B cell (primary cell): ENCODE measurements at regions not wholly inside any gene's neighbourhood (a gene's known extent, or its start where the extent isn't known, plus 50 kb on each side); places are given as distances from the start of the nearest gene placed in this dataset.

Experiments used
- ATAC-seq: fragments of 200-7000 bp; cut with Tn5 transposase; one replicate; pipeline ENCODE4 v1.10.0; 2021; ENCODE audit warnings: low read depth, mild to moderate bottlenecking, moderate number of reproducible peaks, moderate library complexity
- CTCF ChIA-PET: fragments of 350-600 bp; sonication (Branson Sonifier 250); formaldehyde crosslinking; loops from one replicate; lab custom pipeline; 2021; ENCODE audit warnings: antibody characterized with exemption, inconsistent platforms; lab: Charles Lee
- POLR2A ChIA-PET: fragments of 350-600 bp; sonication (Branson Sonifier 250); formaldehyde crosslinking; loops from one replicate; lab custom pipeline; 2021; ENCODE audit warnings: antibody characterized with exemption; lab: Charles Lee
- DNase-seq: peaks from one replicate; pipeline ENCODE4 v3.0.0; 2013
- H2AFZ ChIP-seq: 2 replicates; pipeline ENCODE4 v1.6.1; 2012; ENCODE audit warnings: mild to moderate bottlenecking, low read depth, low read length; ENCODE audit not compliant: insufficient read depth, poor library complexity, severe bottlenecking
- H3K27ac ChIP-seq, 2 donors: 1 replicate in 1 of 2; 2 replicates in 1 of 2; pipeline ENCODE4 v1.5.1; 2012 to 2013; ENCODE audit warnings: low read length in 2 of 2, mild to moderate bottlenecking in 2 of 2, moderate library complexity in 1 of 2
- H3K27me3 ChIP-seq, 4 experiments: fragments of 200-600 bp in 1 of 4; sonication (generic) in 1 of 4; replicated peaks in 1 of 4; 1 replicate in 2 of 4; 2 replicates in 2 of 4; pipeline versions ENCODE4 v1.6.1 to v1.7.0; 2013 to 2016; ENCODE audit warnings: low read length in 3 of 4, mild to moderate bottlenecking in 2 of 4, mixed read lengths in 1 of 4, moderate library complexity in 1 of 4; ENCODE audit not compliant: insufficient read depth in 4 of 4, control insufficient read depth in 3 of 4; ENCODE audit errors: control extremely low read depth in 1 of 4
- H3K36me3 ChIP-seq, 2 experiments: replicated peaks in 1 of 2; 1 replicate in 1 of 2; 2 replicates in 1 of 2; pipeline versions ENCODE4 v1.6.1 to v1.7.1; 2013; ENCODE audit warnings: low read length in 1 of 2; ENCODE audit not compliant: insufficient read depth in 2 of 2, control insufficient read depth in 1 of 2; ENCODE audit errors: control extremely low read depth in 1 of 2, extremely low read depth in 1 of 2
- H3K4me1 ChIP-seq, 2 donors: fragments of 200-600 bp in 1 of 2; sonication (generic) in 1 of 2; 1 replicate in 1 of 2; 2 replicates in 1 of 2; pipeline versions ENCODE4 v1.5.1 to v1.6.1; 2013 to 2017; ENCODE audit warnings: low read length in 2 of 2; ENCODE audit not compliant: control insufficient read depth in 2 of 2, insufficient read depth in 2 of 2
- H3K4me2 ChIP-seq: replicated peaks from 2 replicates; pipeline ENCODE3; 2012; ENCODE audit warnings: mild to moderate bottlenecking, low read depth, low read length; ENCODE audit not compliant: poor library complexity, severe bottlenecking
- H3K4me3 ChIP-seq, 5 experiments: fragments of 200-600 bp in 1 of 5; sonication (generic) in 1 of 5; 1 replicate in 3 of 5; 2 replicates in 2 of 5; pipeline versions ENCODE4 v1.5.1 to v1.7.0; 2011 to 2016; ENCODE audit warnings: low read length in 4 of 5, mild to moderate bottlenecking in 4 of 5, low read depth in 2 of 5, control low read depth in 1 of 5, moderate library complexity in 1 of 5; ENCODE audit not compliant: insufficient read depth in 1 of 5; ENCODE audit errors: control extremely low read depth in 1 of 5, extremely low read depth in 1 of 5
- H3K79me2 ChIP-seq: fragments of 200-600 bp; sonication (generic); one replicate; pipeline ENCODE4 v1.6.0; 2016; ENCODE audit warnings: low read length; ENCODE audit not compliant: control insufficient read depth, insufficient read depth
- H3K9ac ChIP-seq: fragments of 200-600 bp; sonication (generic); 2 replicates; pipeline ENCODE4 v1.6.1; 2017; ENCODE audit warnings: mild to moderate bottlenecking, low read length, moderate library complexity
- H3K9me3 ChIP-seq, 3 donors: one replicate each; pipeline versions ENCODE4 v1.6.1 to v1.7.1; 2013; ENCODE audit warnings: low read length in 2 of 3; ENCODE audit not compliant: control insufficient read depth in 2 of 3, insufficient read depth in 1 of 3; ENCODE audit errors: control extremely low read depth in 1 of 3
- H4K20me1 ChIP-seq: 2 replicates; pipeline ENCODE4 v1.6.0; 2012; ENCODE audit warnings: mild to moderate bottlenecking, low read length; ENCODE audit not compliant: insufficient read depth, control insufficient read depth, poor library complexity, severe bottlenecking
- H3K27ac Mint-ChIP-seq: one replicate; pipeline ENCODE4 v1.8.0; 2021; ENCODE audit warnings: mixed read lengths
- H3K27me3 Mint-ChIP-seq: one replicate; pipeline ENCODE4 v1.8.0; 2021; ENCODE audit warnings: mixed read lengths
- H3K4me1 Mint-ChIP-seq: one replicate; pipeline ENCODE4 v1.8.0; 2021; ENCODE audit warnings: mixed read lengths
- H3K4me3 Mint-ChIP-seq: one replicate; pipeline ENCODE4 v1.8.0; 2021; ENCODE audit warnings: mixed read lengths
- H3K9me3 Mint-ChIP-seq: one replicate; pipeline ENCODE4 v1.8.0; 2022; ENCODE audit warnings: mixed read lengths; ENCODE audit not compliant: insufficient read depth
- EZH2 ChIP-seq: IDR thresholded peaks from 2 replicates; pipeline ENCODE4 v1.6.1; 2012; ENCODE audit warnings: borderline replicate concordance, low read depth, mild to moderate bottlenecking, moderate library complexity, low read length; ENCODE audit not compliant: insufficient read depth, poor library complexity, severe bottlenecking
- WGBS: methylation state at CpG from one replicate; pipeline ENCODE4 v1.1.5; 2013; ENCODE audit warnings: missing lambda C conversion rate; ENCODE audit not compliant: insufficient coverage; 5-methylcytosine and 5-hydroxymethylcytosine counted together
- intact Hi-C: fragments of 100-400 bp; cut with micrococcal nuclease; formaldehyde crosslinking; loops from one replicate; pipeline ENCODE4 v1.10.0; 2022
- TF ChIP-seq, protein P1 (sequence below): fragments of 200-600 bp; IDR thresholded peaks from one replicate; pipeline ENCODE4 v1.8.0; 2022; ENCODE audit warnings: antibody characterized with exemption, mild to moderate bottlenecking

DNA sequence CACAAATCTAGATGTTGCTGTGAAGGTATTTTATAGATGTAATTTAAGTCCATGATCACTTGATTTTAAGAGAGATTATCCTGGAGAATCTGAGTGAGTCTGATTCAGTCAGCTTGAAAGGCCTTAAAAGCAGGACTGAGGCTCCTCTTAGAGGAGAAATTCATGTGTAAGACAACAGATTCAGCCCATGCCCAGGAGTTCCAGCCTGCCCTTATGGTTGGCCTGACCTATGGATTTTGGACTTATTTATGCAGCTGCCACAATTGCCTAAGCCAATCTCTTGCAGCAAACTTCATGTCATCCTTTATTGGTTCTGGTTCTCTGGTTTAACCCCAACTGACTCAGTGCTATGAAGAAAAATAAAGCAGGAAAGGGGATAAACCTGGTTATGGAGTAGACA, 296.5 kb upstream of the RASGRP1 start:
- H3K79me2 ChIP-seq: no peaks in the 10 kb centered on the region
- H2AFZ ChIP-seq: no peak overlapping the region
- intact Hi-C loops: no loop called here
- H3K4me1 Mint-ChIP-seq: no peaks in the 10 kb centered on the region
- ATAC-seq: no peak
- H3K27ac ChIP-seq: no peak overlapping the region
- H3K27me3 Mint-ChIP-seq: peaks cover 3% of the 10 kb centered on the region
- H3K4me3 ChIP-seq: no peak overlapping the region
- ChIA-PET CTCF (no interaction called here), POLR2A (no interaction called here)
- no peaks in the 10 kb centered on the region for H4K20me1 ChIP-seq
- H3K4me3 Mint-ChIP-seq: no peak overlapping the region
- H3K9ac ChIP-seq: no peak overlapping the region
- no peak overlapping the region for H3K27ac Mint-ChIP-seq
- H3K9me3 ChIP-seq: no peaks in the 10 kb centered on the region
- TF ChIP-seq, protein P1, sequence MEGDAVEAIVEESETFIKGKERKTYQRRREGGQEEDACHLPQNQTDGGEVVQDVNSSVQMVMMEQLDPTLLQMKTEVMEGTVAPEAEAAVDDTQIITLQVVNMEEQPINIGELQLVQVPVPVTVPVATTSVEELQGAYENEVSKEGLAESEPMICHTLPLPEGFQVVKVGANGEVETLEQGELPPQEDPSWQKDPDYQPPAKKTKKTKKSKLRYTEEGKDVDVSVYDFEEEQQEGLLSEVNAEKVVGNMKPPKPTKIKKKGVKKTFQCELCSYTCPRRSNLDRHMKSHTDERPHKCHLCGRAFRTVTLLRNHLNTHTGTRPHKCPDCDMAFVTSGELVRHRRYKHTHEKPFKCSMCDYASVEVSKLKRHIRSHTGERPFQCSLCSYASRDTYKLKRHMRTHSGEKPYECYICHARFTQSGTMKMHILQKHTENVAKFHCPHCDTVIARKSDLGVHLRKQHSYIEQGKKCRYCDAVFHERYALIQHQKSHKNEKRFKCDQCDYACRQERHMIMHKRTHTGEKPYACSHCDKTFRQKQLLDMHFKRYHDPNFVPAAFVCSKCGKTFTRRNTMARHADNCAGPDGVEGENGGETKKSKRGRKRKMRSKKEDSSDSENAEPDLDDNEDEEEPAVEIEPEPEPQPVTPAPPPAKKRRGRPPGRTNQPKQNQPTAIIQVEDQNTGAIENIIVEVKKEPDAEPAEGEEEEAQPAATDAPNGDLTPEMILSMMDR: no peak
- TF ChIP-seq EZH2: no peak
- DNase-seq: no peak
- H3K4me2 ChIP-seq: no peak overlapping the region
- H3K4me1 ChIP-seq: no peaks in the 10 kb centered on the region
- H3K9me3 Mint-ChIP-seq: no peaks in the 10 kb centered on the region
- no peaks in the 10 kb centered on the region for H3K27me3 ChIP-seq
- H3K36me3 ChIP-seq: no peaks in the 10 kb centered on the region

DNA sequence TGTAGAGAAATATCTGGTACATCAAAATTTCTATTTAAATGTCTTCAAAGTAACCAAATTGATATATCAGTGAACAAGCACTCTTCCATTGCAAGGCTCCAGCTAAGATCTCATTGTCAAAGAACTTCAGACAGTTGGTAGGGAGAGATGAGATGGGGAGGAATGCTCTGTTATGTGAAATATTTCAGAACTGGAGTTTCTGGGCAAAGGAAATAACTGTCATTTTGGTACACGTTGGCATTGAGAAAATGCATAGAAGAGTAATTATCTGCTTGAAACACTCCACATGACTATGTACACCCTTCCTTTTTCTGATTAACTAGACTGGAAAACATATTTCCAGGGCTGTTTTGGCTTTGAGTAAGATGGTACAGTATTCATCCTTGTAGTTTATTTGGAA, 297.5 kb upstream of the RASGRP1 start:
- H3K4me3 ChIP-seq: no peak overlapping the region
- no peaks in the 10 kb centered on the region for H3K36me3 ChIP-seq
- TF ChIP-seq, protein P1: no peak
- TF ChIP-seq EZH2: no peak
- CTCF ChIA-PET: no interaction called here
- no peaks in the 10 kb centered on the region for H4K20me1 ChIP-seq
- no peak overlapping the region for H3K4me2 ChIP-seq
- H3K27ac ChIP-seq: no peak overlapping the region
- no peak for ATAC-seq
- no peak for DNase-seq
- Mint-ChIP-seq H3K4me1 (no peaks in the 10 kb centered on the region), H3K27ac (no peak overlapping the region), H3K27me3 (peaks cover 3% of the 10 kb centered on the region), H3K4me3 (no peak overlapping the region), H3K9me3 (no peaks in the 10 kb centered on the region)
- no peaks in the 10 kb centered on the region for H3K79me2 ChIP-seq
- intact Hi-C loops: no loop called here
- POLR2A ChIA-PET: no interaction called here
- no CpG with 5 or more reads among the region's 1 CpG for WGBS
- no peaks in the 10 kb centered on the region for H3K27me3 ChIP-seq
- H2AFZ ChIP-seq: no peak overlapping the region
- no peaks in the 10 kb centered on the region for H3K4me1 ChIP-seq
- no peak overlapping the region for H3K9ac ChIP-seq
- H3K9me3 ChIP-seq: no peaks in the 10 kb centered on the region
